H1 (cell line): ENCODE measurements at regions not wholly inside any gene's neighbourhood (a gene's known extent, or its start where the extent isn't known, plus 50 kb on each side); places are given as distances from the start of the nearest gene placed in this dataset.

Experiments used
- CTCF ChIA-PET: fragments of 300-600 bp; sonication (Branson Sonifier 250); formaldehyde crosslinking; loops from one replicate; lab custom pipeline; 2021; ENCODE audit not compliant: partially characterized antibody; lab: Charles Lee
- POLR2A ChIA-PET: fragments of 300-600 bp; sonication (Branson Sonifier 250); formaldehyde crosslinking; loops from one replicate; lab custom pipeline; 2021; ENCODE audit warnings: inconsistent platforms; ENCODE audit not compliant: partially characterized antibody; lab: Charles Lee
- DNase-seq, 2 experiments: peaks; one replicate each; pipeline versions ENCODE4 v3.0.0 to v3.0.0-alpha.2; 2010 to 2022; ENCODE audit warnings: low spot score in 2 of 2, low read depth in 1 of 2, mixed read lengths in 1 of 2
- FAIRE-seq: peaks from 2 replicates; lab custom pipeline; 2011; peaks lifted over from hg19 to GRCh38; lab: Jason Lieb, UNC
- H2AFZ ChIP-seq: 2 replicates; pipeline ENCODE4 v1.8.1; 2012; ENCODE audit warnings: low read length, inconsistent platforms
- H2AK5ac ChIP-seq: 2 replicates; pipeline ENCODE4 v1.6.1; 2013; ENCODE audit warnings: low read depth, low read length
- H2BK120ac ChIP-seq: replicated peaks from 2 replicates; pipeline ENCODE3; 2013; ENCODE audit warnings: low read depth, low read length, inconsistent platforms
- H2BK12ac ChIP-seq: 2 replicates; pipeline ENCODE4 v1.6.1; 2013; ENCODE audit warnings: low read depth, low read length
- H2BK15ac ChIP-seq: 2 replicates; pipeline ENCODE4 v1.6.1; 2013; ENCODE audit warnings: low read length
- H2BK20ac ChIP-seq: 2 replicates; pipeline ENCODE4 v1.6.1; 2013; ENCODE audit warnings: low read length
- H2BK5ac ChIP-seq: 2 replicates; pipeline ENCODE4 v1.6.1; 2013; ENCODE audit warnings: low read depth, low read length
- H3K14ac ChIP-seq: 2 replicates; pipeline ENCODE4 v1.6.1; 2013; ENCODE audit warnings: inconsistent platforms; ENCODE audit not compliant: insufficient read length
- H3K18ac ChIP-seq: 2 replicates; pipeline ENCODE4 v1.6.1; 2013; ENCODE audit warnings: low read length; ENCODE audit errors: extremely low read depth
- H3K23ac ChIP-seq: 2 replicates; pipeline ENCODE4 v1.6.1; 2013; ENCODE audit warnings: inconsistent platforms; ENCODE audit not compliant: insufficient read length
- H3K23me2 ChIP-seq: 2 replicates; pipeline ENCODE4 v1.6.1; 2013; ENCODE audit warnings: low read depth, low read length
- H3K27ac ChIP-seq: 2 replicates; pipeline ENCODE4 v1.6.1; 2011; ENCODE audit warnings: low read depth, low read length, inconsistent platforms
- H3K27me3 ChIP-seq, 4 experiments: replicated peaks in 1 of 4; 1 replicate in 1 of 4; 2 replicates in 3 of 4; pipeline versions ENCODE4 v1.6.1 to v1.8.1; 2011 to 2013; ENCODE audit warnings: low read length in 3 of 4, mild to moderate bottlenecking in 3 of 4, inconsistent platforms in 2 of 4, mixed read lengths in 2 of 4, moderate library complexity in 1 of 4; ENCODE audit not compliant: control insufficient read depth in 3 of 4, insufficient read depth in 3 of 4; ENCODE audit errors: extremely low read depth in 1 of 4
- H3K36me3 ChIP-seq, 4 experiments: 2 replicates each; pipeline versions ENCODE4 v1.6.1 to v1.8.1; 2011 to 2013; ENCODE audit warnings: mild to moderate bottlenecking in 4 of 4, low read length in 3 of 4, moderate library complexity in 2 of 4, control low read depth in 1 of 4, inconsistent platforms in 1 of 4; ENCODE audit not compliant: insufficient read depth in 4 of 4, control insufficient read depth in 2 of 4
- H3K4ac ChIP-seq: replicated peaks from 2 replicates; pipeline ENCODE3; 2013; ENCODE audit warnings: low read length, low read depth, mixed read lengths, inconsistent platforms; ENCODE audit not compliant: insufficient read length
- H3K4me1 ChIP-seq, 4 experiments: replicated peaks in 1 of 4; 1 replicate in 1 of 4; 2 replicates in 3 of 4; pipeline versions ENCODE4 v1.6.1 to v1.8.1; 2011 to 2013; ENCODE audit warnings: low read length in 3 of 4, inconsistent platforms in 2 of 4, mixed read lengths in 1 of 4; ENCODE audit not compliant: insufficient read depth in 4 of 4, control insufficient read depth in 3 of 4
- H3K4me2 ChIP-seq, 2 experiments: 2 replicates each; pipeline versions ENCODE4 v1.6.1 to v1.8.1; 2011 to 2013; ENCODE audit warnings: low read depth in 2 of 2, low read length in 2 of 2, control low read depth in 1 of 2, inconsistent platforms in 1 of 2, mild to moderate bottlenecking in 1 of 2; ENCODE audit not compliant: insufficient read depth in 1 of 2
- H3K4me3 ChIP-seq, 4 experiments: fragments of 200-600, 300-600 bp in 1 of 4; sonication (generic), shearing (Covaris generic), sonication (Bioruptor Twin) in 1 of 4; 2 replicates each; pipeline versions ENCODE4 v1.5.1 to v1.8.1; 2011 to 2016; ENCODE audit warnings: low read length in 4 of 4, low read depth in 3 of 4, control low read depth in 2 of 4, inconsistent platforms in 2 of 4, mild to moderate bottlenecking in 2 of 4, mixed read lengths in 1 of 4, moderate library complexity in 1 of 4; ENCODE audit not compliant: insufficient read depth in 2 of 4; ENCODE audit errors: extremely low read depth in 1 of 4
- H3K56ac ChIP-seq: replicated peaks from 2 replicates; pipeline ENCODE3; 2013; ENCODE audit warnings: low read depth, mild to moderate bottlenecking, mixed read lengths, low read length, inconsistent platforms; ENCODE audit not compliant: insufficient read length
- H3K79me1 ChIP-seq: 2 replicates; pipeline ENCODE4 v1.6.1; 2013; ENCODE audit warnings: low read depth, low read length, control low read depth
- H3K79me2 ChIP-seq, 2 experiments: 2 replicates each; pipeline versions ENCODE4 v1.6.1 to v1.8.1; 2012 to 2013; ENCODE audit warnings: low read length in 2 of 2, mild to moderate bottlenecking in 2 of 2, inconsistent platforms in 1 of 2; ENCODE audit not compliant: insufficient read depth in 2 of 2, control insufficient read depth in 1 of 2
- H3K9ac ChIP-seq, 4 experiments: replicated peaks in 1 of 4; 1 replicate in 1 of 4; 2 replicates in 3 of 4; pipeline versions ENCODE4 v1.6.1 to v1.8.1; 2011 to 2013; ENCODE audit warnings: low read depth in 3 of 4, low read length in 3 of 4, control low read depth in 2 of 4, mild to moderate bottlenecking in 2 of 4, moderate library complexity in 2 of 4, inconsistent platforms in 1 of 4; ENCODE audit errors: extremely low read depth in 1 of 4
- H3K9me3 ChIP-seq, 2 experiments: 2 replicates each; pipeline versions ENCODE4 v1.6.1 to v1.8.1; 2012 to 2013; ENCODE audit warnings: mild to moderate bottlenecking in 2 of 2, moderate library complexity in 2 of 2, control low read depth in 1 of 2, inconsistent platforms in 1 of 2, low read depth in 1 of 2, low read length in 1 of 2, mixed read lengths in 1 of 2; ENCODE audit not compliant: insufficient read depth in 2 of 2
- H4K20me1 ChIP-seq, 2 experiments: replicated peaks in 1 of 2; 2 replicates each; pipeline versions ENCODE3 to v1.8.1; 2011 to 2013; ENCODE audit warnings: inconsistent platforms in 2 of 2, low read length in 2 of 2, mild to moderate bottlenecking in 1 of 2; ENCODE audit not compliant: insufficient read depth in 2 of 2, control insufficient read depth in 1 of 2
- H4K5ac ChIP-seq: 2 replicates; pipeline ENCODE4 v1.6.1; 2013; ENCODE audit warnings: low read length, low read depth, mixed read lengths, inconsistent platforms; ENCODE audit not compliant: insufficient read length
- H4K8ac ChIP-seq: 2 replicates; pipeline ENCODE4 v1.8.0; 2013; ENCODE audit warnings: mild to moderate bottlenecking, moderate library complexity, low read length, inconsistent platforms; ENCODE audit not compliant: insufficient read depth; ENCODE audit errors: extremely low read depth
- H4K91ac ChIP-seq: replicated peaks from 2 replicates; pipeline ENCODE3; 2013; ENCODE audit warnings: low read length, mixed read lengths, inconsistent platforms; ENCODE audit not compliant: insufficient read length
- CBX5 ChIP-seq: fragments of 300-800, 300-1000 bp; sonication (generic); IDR thresholded peaks from 2 replicates; pipeline ENCODE4 v1.7.1; 2016; ENCODE audit warnings: antibody characterized with exemption, low read length, low read depth
- PHF8 ChIP-seq: fragments of 200-600 bp; sonication (generic); conservative IDR thresholded peaks from 2 replicates; pipeline ENCODE4 v1.7.1; 2012; ENCODE audit warnings: low read depth, mild to moderate bottlenecking, inconsistent platforms, low read length, moderate library complexity
- SIX5 ChIP-seq: IDR thresholded peaks from 2 replicates; pipeline ENCODE4 v1.6.1; 2011; ENCODE audit warnings: mild to moderate bottlenecking, low read depth, low read length
- SRF ChIP-seq: IDR thresholded peaks from 2 replicates; pipeline ENCODE4 v1.6.1; 2011; ENCODE audit warnings: mild to moderate bottlenecking, low read depth, low read length, moderate library complexity
- WGBS, 2 experiments: shearing (Covaris generic) in 1 of 2; methylation state at CpG; one replicate each; pipeline versions ENCODE4 v1.1.6 to v1.1.7; 2013 to 2015; ENCODE audit warnings: low lambda C conversion rate in 2 of 2, mixed read lengths in 2 of 2, inconsistent platforms in 1 of 2, low coverage in 1 of 2, missing lambda C conversion rate in 1 of 2; ENCODE audit not compliant: insufficient replicate concordance in 2 of 2, insufficient coverage in 1 of 2, insufficient read length in 1 of 2; ENCODE audit errors: extremely low coverage in 1 of 2, missing lambda C conversion rate in 1 of 2; 5-methylcytosine and 5-hydroxymethylcytosine counted together

DNA sequence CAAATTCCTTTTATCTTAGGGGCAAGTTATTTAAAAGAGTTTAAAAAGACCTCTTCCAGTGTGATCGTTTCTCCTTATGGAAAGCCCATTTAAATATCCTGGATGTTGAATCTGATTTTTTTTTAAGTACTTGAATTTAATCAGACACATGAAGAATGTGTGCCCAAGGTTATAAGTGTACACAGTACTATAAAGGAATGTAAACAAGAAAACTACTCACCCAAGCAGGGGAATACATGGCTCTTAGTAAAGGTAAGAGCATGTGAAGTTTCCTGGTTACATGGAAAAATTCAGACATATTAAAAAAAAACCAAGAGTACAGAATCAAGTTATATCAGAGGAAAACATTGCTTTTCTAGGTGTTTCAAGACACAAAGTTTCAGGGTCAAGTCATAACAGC, 546.9 kb downstream of the MATN1 start:
- Histone ChIP-seq H3K9me3 (no peaks in the 10 kb centered on the region), H3K4me1 (no peaks in the 10 kb centered on the region), H2AFZ (no peak overlapping the region), H3K36me3 (no peaks in the 10 kb centered on the region; a peak in 1 of 8 replicates), H3K4ac (no peak overlapping the region), H2BK12ac (no peak overlapping the region), H3K56ac (no peak overlapping the region), H3K23ac (no peak overlapping the region), H3K23me2 (no peaks in the 10 kb centered on the region), H3K14ac (no peak overlapping the region), H3K27me3 (no peaks in the 10 kb centered on the region), H3K4me3 (no peak overlapping the region), H2AK5ac (no peak overlapping the region), H4K8ac (no peak overlapping the region), H2BK20ac (no peak overlapping the region), H3K79me2 (no peaks in the 10 kb centered on the region), H3K18ac (no peak overlapping the region), H2BK15ac (no peak overlapping the region), H4K20me1 (no peaks in the 10 kb centered on the region), H2BK120ac (no peak overlapping the region), H4K91ac (no peak overlapping the region), H3K79me1 (no peaks in the 10 kb centered on the region), H3K4me2 (no peak overlapping the region), H2BK5ac (no peak overlapping the region), H3K9ac (no peak overlapping the region), H3K27ac (no peak overlapping the region), H4K5ac (no peak overlapping the region)
- CTCF ChIA-PET = interaction anchor here (0.6 to 0.9 kb wide), 3 partner anchors 11 to 992 kb away, joined by 3 read pairs; no protein-coding TSS in a partner anchor
- FAIRE-seq (no peak), DNase-seq (no peak)
- POLR2A ChIA-PET = no interaction called here
- 83% methylated on average over 1 of the region's 1 CpG; no CpG with 5 or more reads in 1 of the 2 experiments for WGBS, 2 experiments
- TF ChIP-seq CBX5 (no peak), SIX5 (no peak), SRF (no peak), PHF8 (no peak)
